ENCODE measurements at regions not wholly inside any gene's neighbourhood (a gene's known extent, or its start where the extent isn't known, plus 50 kb on each side); places are given as distances from the start of the nearest gene placed in this dataset.
"Not testable (repeated sequence)": the region's sequence is repeated elsewhere in the genome, so short reads cannot be mapped to it uniquely, and the experiment has no call there.

- no peak for DNase-seq (ENCODE audit: low read depth)
These were observed 156.2 kb upstream of the FOXK1 start for GRCh38 chr7:4525884-4526283.

GRCh38 chr7:4527988-4528636, 154.0 kb upstream of the FOXK1 start:
- no peak for DNase-seq (ENCODE audit: low read depth)

- no peak for DNase-seq (ENCODE audit: low read depth)
These were observed 150.9 kb upstream of the FOXK1 start for GRCh38 chr7:4531236-4531635.

- DNase-seq (ENCODE audit: low read depth) = not testable (repeated sequence)
These were observed 148.8 kb upstream of the FOXK1 start for GRCh38 chr7:4533339-4533738.

GRCh38 chr7:4549681-4550080, 132.4 kb upstream of the FOXK1 start:
- no peak for DNase-seq (ENCODE audit: low read depth)

GRCh38 chr7:4550117-4550516, 132.0 kb upstream of the FOXK1 start:
- no peak for DNase-seq (ENCODE audit: low read depth)

- no peak for DNase-seq (ENCODE audit: low read depth)
These were observed 129.1 kb upstream of the FOXK1 start for GRCh38 chr7:4552985-4553384.

GRCh38 chr7:4556868-4557793, 125.0 kb upstream of the FOXK1 start:
- DNase-seq (ENCODE audit: low read depth) = no peak

GRCh38 chr7:4561795-4562194, 120.3 kb upstream of the FOXK1 start:
- DNase-seq (ENCODE audit: low read depth) = no peak

GRCh38 chr7:4566714-4567113, 115.4 kb upstream of the FOXK1 start:
- DNase-seq (ENCODE audit: low read depth) = no peak

- DNase-seq (ENCODE audit: low read depth) = no peak
These were observed 107.2 kb upstream of the FOXK1 start for GRCh38 chr7:4574851-4575250.

- no peak for DNase-seq (ENCODE audit: low read depth)
These were observed 106.8 kb upstream of the FOXK1 start for GRCh38 chr7:4575254-4575653.

GRCh38 chr7:4602905-4603842, 78.9 kb upstream of the FOXK1 start:
- no peak for DNase-seq (ENCODE audit: low read depth)

- no peak for DNase-seq (ENCODE audit: low read depth)
These were observed 78.3 kb upstream of the FOXK1 start for GRCh38 chr7:4603843-4604231.

- DNase-seq (ENCODE audit: low read depth) = no peak
These were observed 77.6 kb upstream of the FOXK1 start for GRCh38 chr7:4604456-4604940.

GRCh38 chr7:4606797-4607196, 75.3 kb upstream of the FOXK1 start:
- no peak for DNase-seq (ENCODE audit: low read depth)

GRCh38 chr7:4607311-4607729, 74.8 kb upstream of the FOXK1 start:
- DNase-seq (ENCODE audit: low read depth) = no peak

- DNase-seq (ENCODE audit: low read depth) = not testable (repeated sequence)
These were observed 72.5 kb upstream of the FOXK1 start for GRCh38 chr7:4609576-4609975.

- DNase-seq (ENCODE audit: low read depth) = no peak
These were observed 71.2 kb upstream of the FOXK1 start for GRCh38 chr7:4610768-4611467.

- DNase-seq (ENCODE audit: low read depth) = no peak
These were observed 69.9 kb upstream of the FOXK1 start for GRCh38 chr7:4612237-4612636.
